ENCODE measurements at regions not wholly inside any gene's neighbourhood (a gene's known extent, or its start where the extent isn't known, plus 50 kb on each side); places are given as distances from the start of the nearest gene placed in this dataset.
A peak's percentile ranks its signal among the peaks of the same experiment; 100 is the strongest.

DNA sequence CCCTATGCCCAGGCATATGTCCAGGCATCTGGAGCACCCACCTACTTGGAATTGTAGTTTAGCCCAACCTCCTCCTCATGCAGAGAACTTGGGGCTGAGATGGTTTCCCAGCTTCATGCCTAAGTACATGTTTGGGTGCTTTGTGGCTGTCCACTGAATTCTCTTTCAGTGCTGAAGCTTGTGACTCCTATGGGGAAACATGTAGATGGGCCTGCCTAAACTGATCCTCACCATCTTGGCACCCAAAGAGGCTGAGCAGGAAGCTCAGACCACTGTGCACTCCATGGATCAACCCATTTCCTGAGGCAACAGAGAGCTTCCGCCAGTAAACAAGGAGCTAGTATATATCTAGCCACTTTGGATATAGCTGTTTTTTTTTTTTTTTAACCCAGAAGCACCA, 2733.7 kb downstream of the PCDH7 start:
- TF ChIP-seq RAD21 (conservative IDR thresholded peaks at IDR 0.05 in 1 of 2, IDR thresholded peaks at IDR 0.05 in 1 of 2) (no peak), NPAS2 (CRISPR knock-in tag; IDR thresholded peaks at IDR 0.05; ENCODE audit: borderline replicate concordance) (no peak), HEYL (CRISPR knock-in tag; IDR thresholded peaks at IDR 0.05) (no peak)
- TF ChIP-seq, protein P1, sequence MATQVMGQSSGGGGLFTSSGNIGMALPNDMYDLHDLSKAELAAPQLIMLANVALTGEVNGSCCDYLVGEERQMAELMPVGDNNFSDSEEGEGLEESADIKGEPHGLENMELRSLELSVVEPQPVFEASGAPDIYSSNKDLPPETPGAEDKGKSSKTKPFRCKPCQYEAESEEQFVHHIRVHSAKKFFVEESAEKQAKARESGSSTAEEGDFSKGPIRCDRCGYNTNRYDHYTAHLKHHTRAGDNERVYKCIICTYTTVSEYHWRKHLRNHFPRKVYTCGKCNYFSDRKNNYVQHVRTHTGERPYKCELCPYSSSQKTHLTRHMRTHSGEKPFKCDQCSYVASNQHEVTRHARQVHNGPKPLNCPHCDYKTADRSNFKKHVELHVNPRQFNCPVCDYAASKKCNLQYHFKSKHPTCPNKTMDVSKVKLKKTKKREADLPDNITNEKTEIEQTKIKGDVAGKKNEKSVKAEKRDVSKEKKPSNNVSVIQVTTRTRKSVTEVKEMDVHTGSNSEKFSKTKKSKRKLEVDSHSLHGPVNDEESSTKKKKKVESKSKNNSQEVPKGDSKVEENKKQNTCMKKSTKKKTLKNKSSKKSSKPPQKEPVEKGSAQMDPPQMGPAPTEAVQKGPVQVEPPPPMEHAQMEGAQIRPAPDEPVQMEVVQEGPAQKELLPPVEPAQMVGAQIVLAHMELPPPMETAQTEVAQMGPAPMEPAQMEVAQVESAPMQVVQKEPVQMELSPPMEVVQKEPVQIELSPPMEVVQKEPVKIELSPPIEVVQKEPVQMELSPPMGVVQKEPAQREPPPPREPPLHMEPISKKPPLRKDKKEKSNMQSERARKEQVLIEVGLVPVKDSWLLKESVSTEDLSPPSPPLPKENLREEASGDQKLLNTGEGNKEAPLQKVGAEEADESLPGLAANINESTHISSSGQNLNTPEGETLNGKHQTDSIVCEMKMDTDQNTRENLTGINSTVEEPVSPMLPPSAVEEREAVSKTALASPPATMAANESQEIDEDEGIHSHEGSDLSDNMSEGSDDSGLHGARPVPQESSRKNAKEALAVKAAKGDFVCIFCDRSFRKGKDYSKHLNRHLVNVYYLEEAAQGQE (IDR thresholded peaks at IDR 0.05): no peak
- Histone ChIP-seq H3K9me3 (no peaks in the 10 kb centered on the region), H3K4me1 (no peaks in the 10 kb centered on the region), H3K4me2 (no peak overlapping the region), H3K27ac (no peak overlapping the region), H3K4me3 (no peak overlapping the region)
- DNase-seq (ENCODE audit: low read depth in 1 of 2, low spot score in 1 of 2) (no peak), FAIRE-seq (no peak), ATAC-seq (no peak)
- ChIA-PET CTCF (no interaction called here), POLR2A (no interaction called here)
- WGBS (ENCODE audit: missing lambda C conversion rate): 90% methylated on average over 1 of the region's 1 CpG

DNA sequence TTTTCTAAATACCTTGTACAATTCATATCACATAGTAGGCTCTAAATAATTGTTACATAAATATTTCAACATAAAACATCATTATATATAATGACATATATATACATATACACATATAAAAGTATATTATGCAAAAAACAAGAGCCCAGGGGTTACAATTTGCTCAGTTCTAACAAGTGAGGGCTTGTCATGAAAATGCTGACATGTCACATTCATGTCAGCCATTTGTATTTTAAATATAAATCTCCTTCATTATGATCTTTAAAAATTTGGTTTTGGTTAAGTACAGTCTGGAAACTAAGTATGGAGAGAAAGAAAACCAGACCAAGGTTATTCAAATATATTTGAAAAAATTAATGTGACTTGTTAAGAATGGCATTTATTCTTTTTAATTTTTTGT, 2745.4 kb downstream of the PCDH7 start:
- no peak for FAIRE-seq

DNA sequence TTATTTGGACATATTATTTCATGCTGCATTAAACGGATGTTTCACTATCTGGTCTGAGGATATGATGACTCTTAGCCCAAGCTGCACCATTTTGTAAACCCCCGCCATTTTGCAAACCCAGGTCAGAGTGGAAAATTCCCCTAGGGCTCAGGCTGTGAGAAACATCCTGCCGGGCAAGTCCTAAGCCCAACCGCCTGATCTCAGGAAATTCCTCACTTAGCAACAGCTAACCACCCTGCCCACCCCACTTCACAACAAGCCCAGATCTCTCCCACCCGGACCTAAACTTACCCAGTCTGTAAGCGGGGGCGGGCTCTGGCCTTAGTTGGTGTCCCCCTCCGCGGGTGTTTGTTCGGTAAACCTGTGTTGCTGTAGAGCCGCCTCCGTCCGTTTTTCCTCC, 2747.1 kb downstream of the PCDH7 start:
- WGBS (ENCODE audit: missing lambda C conversion rate): 54% methylated on average over 12 of the region's 13 CpGs
- CTCF ChIA-PET: no interaction called here
- Histone ChIP-seq H3K27ac (no peak overlapping the region), H3K4me1 (no peaks in the 10 kb centered on the region), H3K4me2 (no peak overlapping the region), H3K9me3 (no peaks in the 10 kb centered on the region), H3K4me3 (no peak overlapping the region)
- TF ChIP-seq CHD4 (IDR thresholded peaks at IDR 0.05; ENCODE audit: borderline replicate concordance) (no peak), ZC3H11A (IDR thresholded peaks at IDR 0.05) (no peak), HEYL (CRISPR knock-in tag; IDR thresholded peaks at IDR 0.05) (no peak), HOXA7 (CRISPR knock-in tag; IDR thresholded peaks at IDR 0.05) (no peak), ZFP36 (IDR thresholded peaks at IDR 0.05; ENCODE audit: borderline replicate concordance, partially characterized antibody) (no peak)
- FAIRE-seq (no peak), ATAC-seq (no peak), DNase-seq (ENCODE audit: low read depth in 1 of 2, low spot score in 1 of 2) (no peak)
- POLR2A ChIA-PET: no interaction called here

More for the DNA sequence above, 2745.4 kb downstream of the PCDH7 start:
- Histone ChIP-seq H3K4me3 (no peak overlapping the region), H3K4me1 (no peaks in the 10 kb centered on the region), H3K4me2 (no peak overlapping the region), H3K27ac (no peak overlapping the region), H3K9me3 (no peaks in the 10 kb centered on the region)
- ATAC-seq: no peak
- TF ChIP-seq BHLHE40 (IDR thresholded peaks at IDR 0.05; ENCODE audit: low read depth, low read length): no peak
- TF ChIP-seq RFX5 (IDR thresholded peaks at IDR 0.05): no peak
- TF ChIP-seq, protein P2, sequence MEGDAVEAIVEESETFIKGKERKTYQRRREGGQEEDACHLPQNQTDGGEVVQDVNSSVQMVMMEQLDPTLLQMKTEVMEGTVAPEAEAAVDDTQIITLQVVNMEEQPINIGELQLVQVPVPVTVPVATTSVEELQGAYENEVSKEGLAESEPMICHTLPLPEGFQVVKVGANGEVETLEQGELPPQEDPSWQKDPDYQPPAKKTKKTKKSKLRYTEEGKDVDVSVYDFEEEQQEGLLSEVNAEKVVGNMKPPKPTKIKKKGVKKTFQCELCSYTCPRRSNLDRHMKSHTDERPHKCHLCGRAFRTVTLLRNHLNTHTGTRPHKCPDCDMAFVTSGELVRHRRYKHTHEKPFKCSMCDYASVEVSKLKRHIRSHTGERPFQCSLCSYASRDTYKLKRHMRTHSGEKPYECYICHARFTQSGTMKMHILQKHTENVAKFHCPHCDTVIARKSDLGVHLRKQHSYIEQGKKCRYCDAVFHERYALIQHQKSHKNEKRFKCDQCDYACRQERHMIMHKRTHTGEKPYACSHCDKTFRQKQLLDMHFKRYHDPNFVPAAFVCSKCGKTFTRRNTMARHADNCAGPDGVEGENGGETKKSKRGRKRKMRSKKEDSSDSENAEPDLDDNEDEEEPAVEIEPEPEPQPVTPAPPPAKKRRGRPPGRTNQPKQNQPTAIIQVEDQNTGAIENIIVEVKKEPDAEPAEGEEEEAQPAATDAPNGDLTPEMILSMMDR (IDR thresholded peaks at IDR 0.05): no peak
- TF ChIP-seq HOXB5 (CRISPR knock-in tag; IDR thresholded peaks at IDR 0.05): no peak
- TF ChIP-seq EHF (CRISPR knock-in tag; IDR thresholded peaks at IDR 0.05): no peak
- TF ChIP-seq MAFK (IDR thresholded peaks at IDR 0.05; ENCODE audit: partially characterized antibody): peak; percentile 58
- ChIA-PET CTCF (no interaction called here), POLR2A (no interaction called here)
- DNase-seq (ENCODE audit: low read depth in 1 of 2, low spot score in 1 of 2): no peak

DNA sequence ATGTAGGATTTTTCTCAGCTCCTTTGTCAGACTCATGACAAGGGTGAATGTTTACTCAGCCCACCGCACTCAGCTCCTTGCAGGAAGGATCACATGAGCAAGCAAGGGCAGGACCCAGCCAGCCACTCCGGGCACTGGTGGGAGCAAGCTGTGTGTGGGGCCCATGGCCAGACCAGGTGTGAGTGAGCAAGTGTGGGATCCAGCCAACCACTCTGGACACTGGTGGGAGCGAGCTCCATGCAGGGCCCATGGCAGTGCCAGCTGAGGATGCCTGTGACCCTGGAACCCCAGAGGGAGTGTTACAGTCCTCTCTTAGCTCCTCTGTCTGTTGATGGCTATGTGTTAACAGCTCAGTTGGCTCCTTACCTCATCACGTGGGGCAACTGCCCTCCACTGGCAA, 2750.6 kb downstream of the PCDH7 start:
- Histone ChIP-seq H3K27ac (no peak overlapping the region), H3K4me3 (no peak overlapping the region), H3K9me3 (no peaks in the 10 kb centered on the region), H3K4me1 (no peaks in the 10 kb centered on the region), H3K4me2 (no peak overlapping the region)
- DNase-seq (ENCODE audit: low read depth in 1 of 2, low spot score in 1 of 2) (no peak), ATAC-seq (no peak), FAIRE-seq (no peak)
- ChIA-PET POLR2A (no interaction called here), CTCF (no interaction called here)
- 58% methylated on average over 2 of the region's 4 CpGs for WGBS (ENCODE audit: missing lambda C conversion rate)
- TF ChIP-seq TFCP2L1 (CRISPR knock-in tag; IDR thresholded peaks at IDR 0.05) (no peak), FOSB (CRISPR knock-in tag; IDR thresholded peaks at IDR 0.05) (no peak), JUN (IDR thresholded peaks at IDR 0.05) (no peak), JUNB (IDR thresholded peaks at IDR 0.05) (no peak), POLR2AphosphoS2 (conservative IDR thresholded peaks at IDR 0.05; ENCODE audit: low read length) (no peak), MYC (IDR thresholded peaks at IDR 0.05; ENCODE audit: borderline replicate concordance, low read length) (no peak)
- TF ChIP-seq, protein P3, sequence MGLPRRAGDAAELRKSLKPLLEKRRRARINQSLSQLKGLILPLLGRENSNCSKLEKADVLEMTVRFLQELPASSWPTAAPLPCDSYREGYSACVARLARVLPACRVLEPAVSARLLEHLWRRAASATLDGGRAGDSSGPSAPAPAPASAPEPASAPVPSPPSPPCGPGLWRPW (IDR thresholded peaks at IDR 0.05): no peak
- TF ChIP-seq, protein P4, sequence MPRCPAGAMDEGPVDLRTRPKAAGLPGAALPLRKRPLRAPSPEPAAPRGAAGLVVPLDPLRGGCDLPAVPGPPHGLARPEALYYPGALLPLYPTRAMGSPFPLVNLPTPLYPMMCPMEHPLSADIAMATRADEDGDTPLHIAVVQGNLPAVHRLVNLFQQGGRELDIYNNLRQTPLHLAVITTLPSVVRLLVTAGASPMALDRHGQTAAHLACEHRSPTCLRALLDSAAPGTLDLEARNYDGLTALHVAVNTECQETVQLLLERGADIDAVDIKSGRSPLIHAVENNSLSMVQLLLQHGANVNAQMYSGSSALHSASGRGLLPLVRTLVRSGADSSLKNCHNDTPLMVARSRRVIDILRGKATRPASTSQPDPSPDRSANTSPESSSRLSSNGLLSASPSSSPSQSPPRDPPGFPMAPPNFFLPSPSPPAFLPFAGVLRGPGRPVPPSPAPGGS (IDR thresholded peaks at IDR 0.05): no peak
- TF ChIP-seq, protein P5, sequence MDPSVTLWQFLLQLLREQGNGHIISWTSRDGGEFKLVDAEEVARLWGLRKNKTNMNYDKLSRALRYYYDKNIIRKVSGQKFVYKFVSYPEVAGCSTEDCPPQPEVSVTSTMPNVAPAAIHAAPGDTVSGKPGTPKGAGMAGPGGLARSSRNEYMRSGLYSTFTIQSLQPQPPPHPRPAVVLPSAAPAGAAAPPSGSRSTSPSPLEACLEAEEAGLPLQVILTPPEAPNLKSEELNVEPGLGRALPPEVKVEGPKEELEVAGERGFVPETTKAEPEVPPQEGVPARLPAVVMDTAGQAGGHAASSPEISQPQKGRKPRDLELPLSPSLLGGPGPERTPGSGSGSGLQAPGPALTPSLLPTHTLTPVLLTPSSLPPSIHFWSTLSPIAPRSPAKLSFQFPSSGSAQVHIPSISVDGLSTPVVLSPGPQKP (IDR thresholded peaks at IDR 0.05; ENCODE audit: low read depth, low read length): no peak
- TF ChIP-seq, protein P6, sequence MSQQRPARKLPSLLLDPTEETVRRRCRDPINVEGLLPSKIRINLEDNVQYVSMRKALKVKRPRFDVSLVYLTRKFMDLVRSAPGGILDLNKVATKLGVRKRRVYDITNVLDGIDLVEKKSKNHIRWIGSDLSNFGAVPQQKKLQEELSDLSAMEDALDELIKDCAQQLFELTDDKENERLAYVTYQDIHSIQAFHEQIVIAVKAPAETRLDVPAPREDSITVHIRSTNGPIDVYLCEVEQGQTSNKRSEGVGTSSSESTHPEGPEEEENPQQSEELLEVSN (IDR thresholded peaks at IDR 0.05; ENCODE audit: borderline replicate concordance, low read depth): no peak
